HUES64 (cell line): ENCODE measurements at regions not wholly inside any gene's neighbourhood (a gene's known extent, or its start where the extent isn't known, plus 50 kb on each side); places are given as distances from the start of the nearest gene placed in this dataset.

ENCODE experiments used
- H3K27ac ChIP-seq: 2 replicates; pipeline ENCODE4 v1.7.0; 2013; ENCODE audit warnings: low read depth, low read length, inconsistent platforms
- H3K27me3 ChIP-seq: 2 replicates; pipeline ENCODE4 v1.6.1; 2013; ENCODE audit warnings: mild to moderate bottlenecking, low read length; ENCODE audit not compliant: insufficient read depth
- H3K36me3 ChIP-seq: 2 replicates; pipeline ENCODE4 v1.6.1; 2013; ENCODE audit warnings: mild to moderate bottlenecking, low read length; ENCODE audit not compliant: insufficient read depth
- H3K4me1 ChIP-seq: 2 replicates; pipeline ENCODE4 v1.6.1; 2013; ENCODE audit warnings: mild to moderate bottlenecking, low read length, moderate library complexity; ENCODE audit not compliant: insufficient read depth
- H3K4me3 ChIP-seq: 2 replicates; pipeline ENCODE4 v1.5.1; 2013; ENCODE audit warnings: mild to moderate bottlenecking, low read length, moderate library complexity
- H3K9ac ChIP-seq: 2 replicates; pipeline ENCODE4 v1.6.1; 2013; ENCODE audit warnings: mild to moderate bottlenecking, low read depth, low read length
- H3K9me3 ChIP-seq: 2 replicates; pipeline ENCODE4 v1.6.1; 2013; ENCODE audit warnings: low read depth, low read length; ENCODE audit not compliant: insufficient read depth
- WGBS: fragments of 150-250, 120-280 bp; methylation state at CpG from one replicate; pipeline ENCODE4 v1.1.7; 2013; ENCODE audit warnings: missing lambda C conversion rate; 5-methylcytosine and 5-hydroxymethylcytosine counted together

DNA sequence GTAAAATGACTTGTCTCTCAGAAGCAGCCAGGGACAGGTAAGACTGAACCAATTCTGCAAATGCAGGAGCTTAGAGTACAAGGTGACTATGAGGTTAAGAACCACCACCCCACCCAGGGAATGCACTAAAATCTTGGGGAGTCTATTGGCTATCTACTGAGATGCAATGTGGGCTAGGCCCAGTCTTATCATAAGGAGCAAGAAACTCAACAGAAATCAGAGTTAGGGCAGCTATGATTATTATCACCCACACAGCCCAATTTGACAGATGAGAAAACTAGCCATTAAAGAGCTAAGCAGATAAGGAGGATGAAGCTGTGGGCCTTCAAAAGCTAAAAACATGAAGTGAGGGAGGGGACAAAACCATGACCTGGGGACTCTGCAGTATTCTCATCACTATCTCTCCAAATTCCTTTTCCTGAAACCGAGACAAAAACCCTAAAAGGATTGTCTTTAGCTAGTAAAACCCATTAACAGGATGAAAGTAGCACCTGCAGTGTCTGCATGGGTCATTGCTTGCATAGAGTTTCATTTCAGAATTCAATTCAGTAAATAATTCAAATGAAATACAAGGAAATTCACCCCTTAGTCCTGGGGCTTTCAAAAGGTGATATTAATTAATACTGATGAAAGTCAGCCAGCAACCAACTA, 68.8 kb upstream of the USP47 start:
- Histone ChIP-seq H3K9me3 (no peaks in the 10 kb centered on the region), H3K4me1 (no peaks in the 10 kb centered on the region), H3K4me3 (no peak overlapping the region), H3K27ac (no peak overlapping the region), H3K9ac (no peak overlapping the region), H3K27me3 (no peaks in the 10 kb centered on the region), H3K36me3 (no peaks in the 10 kb centered on the region)
- WGBS = 0% methylated on average over 1 of the region's 1 CpG

- H3K36me3 ChIP-seq = no peaks in the 10 kb centered on the region
- no peaks in the 10 kb centered on the region for H3K27me3 ChIP-seq
- WGBS = 90% methylated on average over 3 of the region's 3 CpGs
- H3K9me3 ChIP-seq = no peaks in the 10 kb centered on the region
- no peak overlapping the region for H3K9ac ChIP-seq
- no peak overlapping the region for H3K4me3 ChIP-seq
- no peak overlapping the region for H3K27ac ChIP-seq
- no peaks in the 10 kb centered on the region for H3K4me1 ChIP-seq
Measured at GRCh38 chr11:11770921-11771486, 70.8 kb upstream of the USP47 start.

- H3K27ac ChIP-seq = no peak overlapping the region
- no peaks in the 10 kb centered on the region for H3K9me3 ChIP-seq
- 80% methylated on average over 1 of the region's 1 CpG for WGBS
- H3K9ac ChIP-seq = no peak overlapping the region
- H3K36me3 ChIP-seq = no peaks in the 10 kb centered on the region
- no peak overlapping the region for H3K4me3 ChIP-seq
- no peaks in the 10 kb centered on the region for H3K4me1 ChIP-seq
- no peaks in the 10 kb centered on the region for H3K27me3 ChIP-seq
Measured at GRCh38 chr11:11770296-11770695, 71.5 kb upstream of the USP47 start.

- Histone ChIP-seq H3K27ac (no peak overlapping the region), H3K9me3 (no peaks in the 10 kb centered on the region), H3K4me1 (no peaks in the 10 kb centered on the region), H3K4me3 (no peak overlapping the region), H3K36me3 (no peaks in the 10 kb centered on the region), H3K27me3 (no peaks in the 10 kb centered on the region), H3K9ac (no peak overlapping the region)
Measured at GRCh38 chr11:11769782-11770181, 72.0 kb upstream of the USP47 start.

DNA sequence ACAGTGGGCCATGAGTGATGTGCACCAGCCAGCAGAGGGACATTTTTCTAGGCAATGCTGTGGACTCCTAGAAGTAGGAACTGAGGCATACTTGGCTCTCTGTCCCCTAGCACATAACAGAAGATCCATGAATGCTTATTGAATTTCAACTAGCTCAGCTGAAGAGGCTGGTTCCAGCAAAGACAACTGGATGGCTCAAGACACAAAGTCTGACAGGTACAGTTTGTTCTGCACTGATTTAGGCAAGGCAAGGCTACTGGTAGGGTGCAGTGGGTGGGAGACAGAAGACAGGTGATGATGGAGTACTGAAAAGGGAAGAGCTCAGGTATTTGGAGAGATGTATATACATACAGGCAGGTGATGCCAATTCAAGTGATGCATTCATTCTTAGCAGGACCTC, 72.4 kb upstream of the USP47 start:
- no peak overlapping the region for H3K4me3 ChIP-seq
- no peaks in the 10 kb centered on the region for H3K4me1 ChIP-seq
- no peaks in the 10 kb centered on the region for H3K9me3 ChIP-seq
- no peaks in the 10 kb centered on the region for H3K27me3 ChIP-seq
- no peak overlapping the region for H3K27ac ChIP-seq
- no peaks in the 10 kb centered on the region for H3K36me3 ChIP-seq
- H3K9ac ChIP-seq = no peak overlapping the region

DNA sequence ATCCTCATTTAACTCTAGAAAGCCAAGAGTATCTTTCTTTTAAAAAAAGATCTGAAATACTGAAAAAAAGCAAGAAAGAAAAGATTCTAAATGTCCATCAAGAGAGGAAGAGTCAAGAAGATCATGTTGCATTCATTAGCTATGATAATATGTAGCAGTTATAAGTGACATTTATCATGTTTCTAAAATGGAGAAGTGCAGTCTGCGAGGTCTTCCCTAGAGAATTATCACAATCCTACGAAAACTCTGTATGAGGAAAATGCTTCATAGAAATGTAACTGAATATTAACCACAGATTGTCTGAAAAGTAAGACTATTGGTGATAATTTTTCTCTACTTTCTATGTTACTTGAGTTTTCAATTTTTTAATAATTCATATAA, 77.4 kb upstream of the USP47 start:
- Histone ChIP-seq H3K4me3 (no peak overlapping the region), H3K27ac (no peak overlapping the region), H3K4me1 (no peaks in the 10 kb centered on the region), H3K9ac (no peak overlapping the region), H3K27me3 (no peaks in the 10 kb centered on the region), H3K9me3 (no peaks in the 10 kb centered on the region), H3K36me3 (no peaks in the 10 kb centered on the region)
- WGBS = 82% methylated on average over 2 of the region's 2 CpGs

DNA sequence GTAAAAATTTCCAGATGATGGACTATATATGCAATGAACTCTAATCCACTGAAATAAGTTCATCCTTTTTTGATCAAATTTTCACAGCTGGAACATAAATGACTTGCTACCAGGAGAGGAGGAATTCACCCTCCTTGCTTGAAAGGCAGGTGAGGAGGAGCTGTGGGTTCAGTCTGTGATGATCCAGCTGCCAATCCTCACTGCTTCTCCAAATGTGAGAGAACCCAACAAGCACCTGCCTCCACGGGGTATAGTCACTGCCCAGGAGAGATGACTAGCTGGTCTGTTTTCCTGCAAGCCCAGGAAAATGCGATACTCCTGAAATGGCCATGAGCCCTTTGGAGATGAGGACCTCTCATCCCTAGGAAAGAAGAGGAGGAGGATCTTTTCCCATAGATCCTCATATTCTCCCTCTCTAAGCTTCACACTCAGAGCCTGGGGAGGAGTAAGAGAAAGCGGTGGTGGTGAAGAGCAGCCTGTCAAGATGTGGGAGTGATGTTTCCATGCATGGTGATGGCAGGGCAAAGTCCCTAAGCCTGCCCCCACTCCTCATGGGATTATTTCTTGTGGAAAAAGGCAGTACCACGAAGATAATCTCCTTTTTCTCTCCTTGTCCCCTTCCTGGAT, 77.9 kb upstream of the USP47 start:
- H3K4me1 ChIP-seq = no peaks in the 10 kb centered on the region
- no peaks in the 10 kb centered on the region for H3K36me3 ChIP-seq
- H3K9me3 ChIP-seq = no peaks in the 10 kb centered on the region
- 78% methylated on average over 3 of the region's 4 CpGs for WGBS
- no peak overlapping the region for H3K27ac ChIP-seq
- no peak overlapping the region for H3K4me3 ChIP-seq
- no peak overlapping the region for H3K9ac ChIP-seq
- no peaks in the 10 kb centered on the region for H3K27me3 ChIP-seq

- no peak overlapping the region for H3K27ac ChIP-seq
- H3K4me1 ChIP-seq = peaks cover 9% of the 10 kb centered on the region
- no peaks in the 10 kb centered on the region for H3K9me3 ChIP-seq
- no peak overlapping the region for H3K4me3 ChIP-seq
- H3K36me3 ChIP-seq = no peaks in the 10 kb centered on the region
- no peak overlapping the region for H3K9ac ChIP-seq
- H3K27me3 ChIP-seq = no peaks in the 10 kb centered on the region
- 100% methylated on average over 2 of the region's 2 CpGs for WGBS
Measured at GRCh38 chr11:11760838-11761237, 80.9 kb upstream of the USP47 start.

- Histone ChIP-seq H3K27ac (no peak overlapping the region), H3K9me3 (no peaks in the 10 kb centered on the region), H3K36me3 (no peaks in the 10 kb centered on the region), H3K4me3 (no peak overlapping the region), H3K4me1 (peaks cover 9% of the 10 kb centered on the region), H3K9ac (no peak overlapping the region), H3K27me3 (no peaks in the 10 kb centered on the region)
- WGBS = 91% methylated on average over 8 of the region's 8 CpGs
Measured at GRCh38 chr11:11758603-11759196, 83.1 kb upstream of the USP47 start.

DNA sequence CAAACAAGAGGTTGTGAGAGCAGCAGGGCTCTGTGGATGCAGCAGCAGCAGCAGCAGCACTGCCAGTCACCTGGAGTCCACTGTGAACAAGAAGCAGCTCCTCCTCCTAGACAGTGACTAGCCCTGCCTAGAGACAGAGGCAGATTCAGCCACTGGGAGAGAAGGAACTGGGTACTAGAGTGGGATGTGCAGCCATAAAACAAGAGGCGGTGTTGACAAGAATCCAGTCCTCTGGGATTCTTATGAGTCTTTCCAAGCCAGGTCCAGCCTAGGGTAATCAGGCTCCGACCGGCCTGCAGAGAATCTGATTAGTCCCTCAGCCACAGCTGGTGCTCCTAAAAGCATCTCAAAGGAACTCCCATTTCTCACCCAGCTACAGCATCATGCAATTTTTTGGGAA, 83.9 kb upstream of the USP47 start:
- H3K4me3 ChIP-seq = no peak overlapping the region
- no peaks in the 10 kb centered on the region for H3K36me3 ChIP-seq
- H3K4me1 ChIP-seq = peaks cover 9% of the 10 kb centered on the region
- no peaks in the 10 kb centered on the region for H3K27me3 ChIP-seq
- no peaks in the 10 kb centered on the region for H3K9me3 ChIP-seq
- no peak overlapping the region for H3K9ac ChIP-seq
- H3K27ac ChIP-seq = no peak overlapping the region
- 82% methylated on average over 3 of the region's 3 CpGs for WGBS

DNA sequence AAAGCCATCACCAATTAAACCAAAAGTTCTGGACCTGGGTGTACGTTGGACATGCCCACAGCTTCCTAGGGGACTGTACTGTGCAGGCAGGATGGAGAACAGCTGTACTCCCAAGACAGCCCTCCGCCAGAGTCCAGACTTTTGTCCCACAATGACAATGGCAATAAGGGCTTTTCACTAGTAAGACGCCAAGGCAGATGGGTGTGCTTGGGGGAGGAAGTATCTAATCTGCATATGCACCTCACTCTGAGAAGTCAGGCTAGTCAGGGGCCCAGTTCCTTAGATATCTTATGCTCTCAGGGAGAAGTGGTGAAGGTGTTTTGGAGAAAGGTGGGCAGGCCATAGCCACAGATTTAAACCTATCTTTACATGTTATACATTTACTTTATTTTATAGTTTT, 85.1 kb upstream of the USP47 start:
- Histone ChIP-seq H3K9ac (no peak overlapping the region), H3K27me3 (no peaks in the 10 kb centered on the region), H3K36me3 (no peaks in the 10 kb centered on the region), H3K4me1 (peaks cover 9% of the 10 kb centered on the region), H3K4me3 (no peak overlapping the region), H3K9me3 (no peaks in the 10 kb centered on the region), H3K27ac (no peak overlapping the region)
- 71% methylated on average over 3 of the region's 3 CpGs for WGBS
